Ecto neural progenitor cell (in vitro differentiated cells): ENCODE measurements at regions not wholly inside any gene's neighbourhood (a gene's known extent, or its start where the extent isn't known, plus 50 kb on each side); places are given as distances from the start of the nearest gene placed in this dataset.

Source experiments
- DNase-seq: peaks from one replicate; pipeline ENCODE4 v3.0.0-alpha.2; 2018; ENCODE audit warnings: low spot score

DNA sequence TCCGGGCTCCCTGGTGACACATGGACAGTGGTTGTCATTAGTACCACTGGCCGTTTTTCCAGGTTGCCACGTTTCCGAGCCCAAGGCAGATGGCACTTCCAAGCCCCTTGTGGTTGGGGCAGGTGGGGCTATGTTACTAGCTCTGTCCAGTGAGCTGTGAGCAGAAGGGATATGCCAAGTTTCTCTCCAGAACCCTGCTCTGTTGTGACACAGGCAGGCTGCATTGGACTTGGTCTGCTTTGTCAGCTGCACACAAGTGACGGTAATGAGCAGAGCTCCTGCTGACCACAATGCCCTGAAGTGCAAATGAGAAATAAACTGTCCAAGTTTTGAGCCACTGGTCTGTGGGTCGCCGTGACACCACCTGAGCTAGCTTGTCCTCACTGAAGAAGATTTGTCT lies 118.8 kb downstream of the GYPC start:
- no peak for DNase-seq

DNA sequence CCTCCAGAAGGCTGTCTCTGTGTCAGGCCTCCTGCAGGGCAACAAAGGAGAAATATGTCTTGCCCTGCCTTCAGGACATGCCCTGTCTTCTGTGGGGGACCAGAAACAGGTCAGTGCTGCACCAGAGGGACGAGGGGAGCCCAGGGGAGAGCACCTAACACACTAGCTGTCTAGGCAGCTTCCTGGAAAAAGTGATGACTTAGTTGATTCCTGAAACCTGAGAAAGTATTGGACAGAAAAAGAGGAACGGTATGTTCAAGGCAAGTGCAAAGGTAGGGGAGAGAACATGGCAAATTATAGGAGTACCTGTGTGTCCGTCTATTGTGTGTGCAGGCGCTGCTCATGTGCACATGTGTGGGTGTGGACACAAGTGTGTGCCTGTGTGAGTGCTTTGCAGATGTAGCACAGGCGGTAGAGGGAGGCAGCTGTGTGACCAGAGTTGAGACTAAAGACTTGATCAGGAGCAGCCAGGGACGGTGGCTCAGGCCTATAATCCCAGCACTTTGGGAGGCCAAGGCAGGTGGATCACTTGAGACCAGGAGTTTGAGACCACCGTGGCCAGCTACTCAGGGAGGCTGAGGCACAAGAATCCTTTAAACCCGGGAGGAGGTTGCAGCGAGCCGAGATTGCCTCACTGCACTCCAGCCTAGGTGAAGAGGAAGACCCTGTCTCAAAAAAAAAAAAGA lies 119.5 kb downstream of the GYPC start:
- DNase-seq: no peak

- no peak for DNase-seq
Measured at GRCh38 chr2:126776255-126776654, 120.3 kb downstream of the GYPC start.

DNA sequence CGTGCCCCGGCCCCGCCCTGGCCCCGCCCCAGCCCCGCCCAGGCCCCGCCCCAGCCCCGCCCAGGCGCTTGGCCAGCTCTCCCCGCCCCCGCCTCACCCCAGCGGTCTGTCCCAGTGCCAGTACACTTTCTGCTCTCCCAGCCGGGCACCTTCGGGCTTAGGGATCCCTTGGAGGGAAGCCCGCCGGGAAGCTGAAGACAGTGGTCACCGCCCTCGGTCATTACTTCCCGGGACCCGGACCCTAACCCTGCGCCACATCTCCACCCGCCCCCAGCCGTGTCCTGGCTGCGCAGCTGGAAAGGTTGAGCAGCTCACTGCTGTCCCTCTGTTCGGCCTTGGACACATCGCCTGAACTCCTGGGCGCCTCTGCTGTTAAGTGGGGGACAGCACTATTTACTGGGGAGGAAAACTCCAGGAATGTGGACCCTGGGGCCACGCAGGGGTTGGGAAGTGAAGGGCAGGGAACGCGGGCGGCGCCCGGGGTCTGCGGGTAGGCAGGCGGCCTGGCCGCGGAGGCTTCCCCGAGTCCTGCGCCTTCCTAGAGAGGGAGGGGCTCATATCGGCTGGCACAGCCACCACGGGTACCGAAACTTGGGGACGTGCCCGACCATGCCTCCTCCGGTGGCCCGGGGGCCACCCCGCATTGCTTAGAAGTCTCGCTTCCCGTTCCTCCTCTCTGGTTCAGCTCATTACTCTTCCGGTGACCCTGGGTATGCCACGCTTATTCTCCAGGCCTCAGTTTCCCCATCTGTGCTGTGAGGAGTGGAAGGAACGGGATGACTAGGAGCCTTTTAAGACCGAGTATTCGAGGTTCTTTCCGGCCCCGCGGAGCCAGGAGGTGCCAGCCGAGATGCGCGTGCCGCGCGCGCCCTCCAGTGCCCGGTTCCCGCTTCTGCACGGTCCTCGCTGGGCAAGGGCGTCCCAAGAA lies 121.0 kb downstream of the GYPC start:
- DNase-seq: peak; percentile 88

GRCh38 chr2:126777620-126777978 lies 121.1 kb upstream of the TEX51 start:
- no peak for DNase-seq

DNA sequence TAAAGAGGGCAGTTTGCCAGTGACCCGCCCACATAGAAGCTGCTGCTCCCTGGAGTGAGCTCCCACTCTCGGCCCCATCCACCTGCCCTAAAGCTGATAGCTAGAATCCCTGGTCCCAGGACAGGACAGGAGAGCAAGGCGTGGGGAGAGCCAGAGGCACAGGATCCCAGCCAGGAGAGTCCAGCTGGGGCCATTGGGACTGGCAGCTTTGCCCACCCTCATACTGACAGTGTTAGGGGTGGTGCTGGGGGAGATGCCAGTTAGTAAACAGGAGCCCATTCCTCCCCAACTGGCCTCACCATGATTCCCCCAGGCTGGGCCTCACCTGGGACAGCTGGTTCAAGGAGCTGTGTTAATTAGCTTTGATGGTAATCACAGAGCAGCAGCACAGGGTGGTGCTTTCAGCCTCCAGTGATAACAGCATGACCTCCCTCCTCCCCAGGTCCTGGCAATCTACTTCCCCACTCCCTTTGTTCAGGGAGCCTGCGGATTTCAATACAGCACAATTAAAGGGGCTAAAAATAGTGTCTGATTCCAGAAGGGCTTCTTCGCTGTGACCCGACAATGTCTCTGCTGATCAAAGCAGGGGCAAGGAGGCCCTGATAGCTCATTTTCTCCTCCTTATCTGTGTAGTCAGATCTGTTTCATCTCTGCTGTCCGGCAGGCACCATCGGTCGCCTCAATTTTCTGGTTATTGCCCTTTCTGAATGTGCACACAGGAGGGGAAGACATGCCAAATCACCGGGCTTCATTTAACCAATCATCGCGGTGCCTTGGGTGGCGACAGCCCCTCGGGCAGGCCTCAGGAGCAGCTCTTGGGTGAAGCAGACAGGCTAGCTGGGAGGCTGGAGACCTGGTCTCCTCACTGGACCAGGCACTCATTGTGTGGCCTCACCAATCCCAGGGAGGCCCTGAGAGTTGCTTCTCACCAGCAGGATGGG lies 119.9 kb upstream of the TEX51 start:
- no peak for DNase-seq

GRCh38 chr2:126781206-126781605 lies 117.5 kb upstream of the TEX51 start:
- DNase-seq: no peak

DNA sequence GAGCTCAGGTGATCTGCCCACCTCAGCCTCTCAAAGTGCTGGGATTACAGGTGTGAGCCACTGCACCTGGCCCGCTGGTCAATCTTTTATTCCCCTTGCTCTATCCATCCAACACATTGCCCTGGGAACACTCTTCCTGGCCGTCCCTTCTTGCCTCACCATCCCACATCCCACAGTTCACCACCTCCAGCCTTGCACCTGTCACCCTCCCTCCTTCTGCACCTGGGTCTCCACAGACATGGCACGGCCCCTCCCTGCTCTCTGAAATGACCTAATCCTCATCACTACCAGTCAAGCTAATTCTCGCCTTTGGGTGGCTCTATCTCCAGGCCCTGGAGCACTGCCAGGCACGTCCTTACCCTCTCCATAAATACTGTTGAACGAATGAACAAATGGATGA lies 116.9 kb upstream of the TEX51 start:
- DNase-seq: no peak

DNA sequence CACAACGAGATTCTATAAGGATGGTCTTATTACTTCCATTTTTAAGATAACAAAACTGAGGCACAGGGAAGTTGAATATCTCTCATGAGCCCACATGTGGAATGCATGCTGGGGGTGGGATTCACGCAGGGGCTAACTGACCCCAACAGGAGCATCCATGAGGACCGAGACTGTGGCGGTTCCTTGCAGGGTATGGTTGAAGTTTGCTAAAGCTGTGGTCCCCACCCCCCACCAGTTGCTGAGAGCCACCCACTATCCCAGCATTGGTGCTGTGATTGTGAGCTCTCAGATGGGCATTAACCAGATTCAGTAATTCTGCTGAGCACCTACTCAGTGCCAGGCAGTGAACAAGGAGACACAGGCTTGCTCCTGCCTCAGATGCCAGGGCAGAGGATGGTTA lies 116.0 kb upstream of the TEX51 start:
- DNase-seq: no peak

DNA sequence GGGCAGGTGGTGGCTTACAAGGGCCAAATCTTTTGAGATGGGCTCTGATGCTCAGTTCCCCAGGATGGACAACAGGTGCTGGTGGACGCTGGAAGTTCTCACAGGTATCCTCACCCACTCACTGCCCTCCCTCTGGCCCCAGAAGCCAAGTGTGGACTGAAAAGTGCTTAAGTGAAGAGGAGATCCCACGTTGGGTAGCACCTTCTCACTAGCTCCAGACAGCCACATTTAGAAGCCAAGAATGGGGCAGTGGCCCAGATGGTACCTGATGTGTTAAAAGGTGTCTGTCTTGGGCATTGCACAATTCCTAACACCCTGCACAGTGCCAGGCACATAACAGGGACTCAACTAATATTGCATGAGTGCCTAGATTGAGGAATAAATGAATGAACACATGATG lies 115.3 kb upstream of the TEX51 start:
- DNase-seq: no peak

- DNase-seq: no peak
Measured at GRCh38 chr2:126784045-126784444, 114.6 kb upstream of the TEX51 start.

GRCh38 chr2:126784621-126785020 lies 114.1 kb upstream of the TEX51 start:
- DNase-seq: no peak

DNA sequence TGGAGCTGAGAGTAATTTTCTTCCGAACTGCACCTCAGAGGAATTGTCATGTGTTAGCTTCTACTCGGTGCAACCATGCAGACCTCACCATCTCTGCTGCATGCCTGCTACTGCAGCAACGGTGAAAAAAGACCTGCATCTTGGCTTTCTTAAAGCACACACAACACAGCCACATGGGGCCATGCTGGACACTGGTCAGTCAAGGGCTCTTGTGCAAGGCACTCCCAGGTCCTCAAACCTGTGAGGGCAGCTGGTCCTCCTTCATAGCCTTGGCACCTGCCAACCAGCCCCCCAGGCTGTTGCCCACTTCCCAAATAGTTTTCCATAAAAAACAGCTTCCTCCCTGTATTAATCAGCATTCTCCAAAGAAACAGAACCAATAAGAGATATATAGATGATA lies 113.5 kb upstream of the TEX51 start:
- DNase-seq: no peak

DNA sequence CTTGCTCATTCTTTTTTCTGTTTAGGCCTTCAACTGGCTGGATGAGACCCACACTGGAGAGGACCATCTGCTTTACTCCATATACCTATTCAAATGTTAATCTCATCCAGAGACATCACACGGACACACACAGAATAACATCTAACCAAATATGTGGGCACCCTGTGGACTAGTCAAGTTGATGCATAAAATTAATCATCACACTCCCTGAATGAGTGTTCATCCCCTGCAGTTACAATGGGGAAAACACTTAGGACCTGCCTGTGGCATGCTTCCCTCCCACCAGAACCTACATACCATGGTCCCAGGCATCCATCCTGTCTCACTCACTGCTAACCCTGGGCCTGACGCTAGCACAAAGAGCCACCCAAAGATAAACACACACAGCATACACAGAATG lies 112.8 kb upstream of the TEX51 start:
- no peak for DNase-seq

DNA sequence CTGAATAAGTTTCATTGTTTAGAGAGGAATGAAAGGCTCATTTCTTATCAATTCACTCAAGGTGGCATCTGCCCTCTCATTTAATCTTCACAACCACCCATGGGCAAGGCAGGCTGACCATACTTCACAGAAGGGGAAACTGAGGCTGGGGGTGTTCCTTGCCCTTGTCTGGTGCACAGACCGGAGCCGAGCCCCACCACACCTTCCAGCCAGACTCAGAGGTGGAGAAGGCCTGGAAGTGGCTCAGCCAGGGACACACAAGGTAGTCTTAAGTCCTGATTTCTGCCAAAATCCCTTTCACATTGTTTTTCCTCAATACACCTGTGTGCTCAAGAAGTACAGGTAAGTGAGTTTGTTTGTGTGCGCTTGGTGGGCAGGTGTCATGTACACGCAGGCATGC lies 111.9 kb upstream of the TEX51 start:
- no peak for DNase-seq

GRCh38 chr2:126787289-126787688 lies 111.4 kb upstream of the TEX51 start:
- no peak for DNase-seq

DNA sequence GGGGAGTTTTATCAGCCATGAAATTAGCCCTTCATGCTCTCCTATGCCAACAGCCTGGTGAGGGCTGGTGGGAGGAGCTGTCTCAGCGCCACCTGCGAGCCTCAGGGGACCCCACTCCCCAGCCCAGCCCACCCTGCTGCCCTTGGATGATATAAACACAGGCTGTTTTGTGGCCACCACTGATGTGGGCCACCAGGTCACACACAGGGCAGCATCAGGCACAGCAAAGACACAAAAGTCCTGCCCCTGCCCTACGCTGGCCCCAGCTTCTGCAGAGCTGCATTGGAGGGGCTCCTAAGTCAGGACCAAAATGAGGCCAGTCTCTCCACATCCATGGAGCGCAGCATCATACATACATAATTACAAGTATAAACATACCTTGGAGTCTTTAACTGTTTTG lies 110.6 kb upstream of the TEX51 start:
- DNase-seq: no peak

DNA sequence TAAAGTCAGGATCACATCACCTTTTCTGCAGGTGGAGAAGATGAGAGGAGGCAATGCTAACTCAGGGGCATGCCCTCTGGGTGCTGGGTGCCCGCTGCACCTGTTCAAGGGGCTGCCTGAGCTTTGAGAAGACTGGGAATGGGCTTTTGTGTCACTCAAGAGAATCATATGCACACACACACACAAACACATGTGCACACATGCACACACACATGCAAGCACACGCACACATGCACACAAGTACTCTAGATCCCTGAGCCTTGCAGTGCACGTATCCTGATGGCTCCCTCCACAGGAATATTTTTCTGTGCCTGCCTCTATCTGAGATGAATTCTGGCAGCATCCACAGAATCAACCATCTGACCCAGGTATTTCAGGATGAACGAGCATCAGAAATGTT lies 110.0 kb upstream of the TEX51 start:
- DNase-seq: no peak

- DNase-seq: no peak
Measured at GRCh38 chr2:126790987-126791780, 107.5 kb upstream of the TEX51 start.

- DNase-seq: peak; percentile 21
Measured at GRCh38 chr2:126792186-126792585, 106.5 kb upstream of the TEX51 start.

- DNase-seq: no peak
Measured at GRCh38 chr2:126792993-126793392, 105.7 kb upstream of the TEX51 start.
